H1 (cell line): ENCODE measurements at regions not wholly inside any gene's neighbourhood (a gene's known extent, or its start where the extent isn't known, plus 50 kb on each side); places are given as distances from the start of the nearest gene placed in this dataset.

Experiments
- CTCF ChIA-PET: fragments of 300-600 bp; sonication (Branson Sonifier 250); formaldehyde crosslinking; loops from one replicate; lab custom pipeline; 2021; ENCODE audit not compliant: partially characterized antibody; lab: Charles Lee
- POLR2A ChIA-PET: fragments of 300-600 bp; sonication (Branson Sonifier 250); formaldehyde crosslinking; loops from one replicate; lab custom pipeline; 2021; ENCODE audit warnings: inconsistent platforms; ENCODE audit not compliant: partially characterized antibody; lab: Charles Lee
- DNase-seq, 2 experiments: peaks; one replicate each; pipeline versions ENCODE4 v3.0.0 to v3.0.0-alpha.2; 2010 to 2022; ENCODE audit warnings: low spot score in 2 of 2, low read depth in 1 of 2, mixed read lengths in 1 of 2
- FAIRE-seq: peaks from 2 replicates; lab custom pipeline; 2011; peaks lifted over from hg19 to GRCh38; lab: Jason Lieb, UNC
- H2AFZ ChIP-seq: 2 replicates; pipeline ENCODE4 v1.8.1; 2012; ENCODE audit warnings: low read length, inconsistent platforms
- H2AK5ac ChIP-seq: 2 replicates; pipeline ENCODE4 v1.6.1; 2013; ENCODE audit warnings: low read depth, low read length
- H2BK120ac ChIP-seq: replicated peaks from 2 replicates; pipeline ENCODE3; 2013; ENCODE audit warnings: low read depth, low read length, inconsistent platforms
- H2BK12ac ChIP-seq: 2 replicates; pipeline ENCODE4 v1.6.1; 2013; ENCODE audit warnings: low read depth, low read length
- H2BK15ac ChIP-seq: 2 replicates; pipeline ENCODE4 v1.6.1; 2013; ENCODE audit warnings: low read length
- H2BK20ac ChIP-seq: 2 replicates; pipeline ENCODE4 v1.6.1; 2013; ENCODE audit warnings: low read length
- H2BK5ac ChIP-seq: 2 replicates; pipeline ENCODE4 v1.6.1; 2013; ENCODE audit warnings: low read depth, low read length
- H3K14ac ChIP-seq: 2 replicates; pipeline ENCODE4 v1.6.1; 2013; ENCODE audit warnings: inconsistent platforms; ENCODE audit not compliant: insufficient read length
- H3K18ac ChIP-seq: 2 replicates; pipeline ENCODE4 v1.6.1; 2013; ENCODE audit warnings: low read length; ENCODE audit errors: extremely low read depth
- H3K23ac ChIP-seq: 2 replicates; pipeline ENCODE4 v1.6.1; 2013; ENCODE audit warnings: inconsistent platforms; ENCODE audit not compliant: insufficient read length
- H3K23me2 ChIP-seq: 2 replicates; pipeline ENCODE4 v1.6.1; 2013; ENCODE audit warnings: low read depth, low read length
- H3K27ac ChIP-seq: 2 replicates; pipeline ENCODE4 v1.6.1; 2011; ENCODE audit warnings: low read depth, low read length, inconsistent platforms
- H3K27me3 ChIP-seq, 4 experiments: replicated peaks in 1 of 4; 1 replicate in 1 of 4; 2 replicates in 3 of 4; pipeline versions ENCODE4 v1.6.1 to v1.8.1; 2011 to 2013; ENCODE audit warnings: low read length in 3 of 4, mild to moderate bottlenecking in 3 of 4, inconsistent platforms in 2 of 4, mixed read lengths in 2 of 4, moderate library complexity in 1 of 4; ENCODE audit not compliant: control insufficient read depth in 3 of 4, insufficient read depth in 3 of 4; ENCODE audit errors: extremely low read depth in 1 of 4
- H3K36me3 ChIP-seq, 4 experiments: 2 replicates each; pipeline versions ENCODE4 v1.6.1 to v1.8.1; 2011 to 2013; ENCODE audit warnings: mild to moderate bottlenecking in 4 of 4, low read length in 3 of 4, moderate library complexity in 2 of 4, control low read depth in 1 of 4, inconsistent platforms in 1 of 4; ENCODE audit not compliant: insufficient read depth in 4 of 4, control insufficient read depth in 2 of 4
- H3K4ac ChIP-seq: replicated peaks from 2 replicates; pipeline ENCODE3; 2013; ENCODE audit warnings: low read length, low read depth, mixed read lengths, inconsistent platforms; ENCODE audit not compliant: insufficient read length
- H3K4me1 ChIP-seq, 4 experiments: replicated peaks in 1 of 4; 1 replicate in 1 of 4; 2 replicates in 3 of 4; pipeline versions ENCODE4 v1.6.1 to v1.8.1; 2011 to 2013; ENCODE audit warnings: low read length in 3 of 4, inconsistent platforms in 2 of 4, mixed read lengths in 1 of 4; ENCODE audit not compliant: insufficient read depth in 4 of 4, control insufficient read depth in 3 of 4
- H3K4me2 ChIP-seq, 2 experiments: 2 replicates each; pipeline versions ENCODE4 v1.6.1 to v1.8.1; 2011 to 2013; ENCODE audit warnings: low read depth in 2 of 2, low read length in 2 of 2, control low read depth in 1 of 2, inconsistent platforms in 1 of 2, mild to moderate bottlenecking in 1 of 2; ENCODE audit not compliant: insufficient read depth in 1 of 2
- H3K4me3 ChIP-seq, 4 experiments: fragments of 200-600, 300-600 bp in 1 of 4; sonication (generic), shearing (Covaris generic), sonication (Bioruptor Twin) in 1 of 4; 2 replicates each; pipeline versions ENCODE4 v1.5.1 to v1.8.1; 2011 to 2016; ENCODE audit warnings: low read length in 4 of 4, low read depth in 3 of 4, control low read depth in 2 of 4, inconsistent platforms in 2 of 4, mild to moderate bottlenecking in 2 of 4, mixed read lengths in 1 of 4, moderate library complexity in 1 of 4; ENCODE audit not compliant: insufficient read depth in 2 of 4; ENCODE audit errors: extremely low read depth in 1 of 4
- H3K56ac ChIP-seq: replicated peaks from 2 replicates; pipeline ENCODE3; 2013; ENCODE audit warnings: low read depth, mild to moderate bottlenecking, mixed read lengths, low read length, inconsistent platforms; ENCODE audit not compliant: insufficient read length
- H3K79me1 ChIP-seq: 2 replicates; pipeline ENCODE4 v1.6.1; 2013; ENCODE audit warnings: low read depth, low read length, control low read depth
- H3K79me2 ChIP-seq, 2 experiments: 2 replicates each; pipeline versions ENCODE4 v1.6.1 to v1.8.1; 2012 to 2013; ENCODE audit warnings: low read length in 2 of 2, mild to moderate bottlenecking in 2 of 2, inconsistent platforms in 1 of 2; ENCODE audit not compliant: insufficient read depth in 2 of 2, control insufficient read depth in 1 of 2
- H3K9ac ChIP-seq, 4 experiments: replicated peaks in 1 of 4; 1 replicate in 1 of 4; 2 replicates in 3 of 4; pipeline versions ENCODE4 v1.6.1 to v1.8.1; 2011 to 2013; ENCODE audit warnings: low read depth in 3 of 4, low read length in 3 of 4, control low read depth in 2 of 4, mild to moderate bottlenecking in 2 of 4, moderate library complexity in 2 of 4, inconsistent platforms in 1 of 4; ENCODE audit errors: extremely low read depth in 1 of 4
- H3K9me3 ChIP-seq, 2 experiments: 2 replicates each; pipeline versions ENCODE4 v1.6.1 to v1.8.1; 2012 to 2013; ENCODE audit warnings: mild to moderate bottlenecking in 2 of 2, moderate library complexity in 2 of 2, control low read depth in 1 of 2, inconsistent platforms in 1 of 2, low read depth in 1 of 2, low read length in 1 of 2, mixed read lengths in 1 of 2; ENCODE audit not compliant: insufficient read depth in 2 of 2
- H4K20me1 ChIP-seq, 2 experiments: replicated peaks in 1 of 2; 2 replicates each; pipeline versions ENCODE3 to v1.8.1; 2011 to 2013; ENCODE audit warnings: inconsistent platforms in 2 of 2, low read length in 2 of 2, mild to moderate bottlenecking in 1 of 2; ENCODE audit not compliant: insufficient read depth in 2 of 2, control insufficient read depth in 1 of 2
- H4K5ac ChIP-seq: 2 replicates; pipeline ENCODE4 v1.6.1; 2013; ENCODE audit warnings: low read length, low read depth, mixed read lengths, inconsistent platforms; ENCODE audit not compliant: insufficient read length
- H4K8ac ChIP-seq: 2 replicates; pipeline ENCODE4 v1.8.0; 2013; ENCODE audit warnings: mild to moderate bottlenecking, moderate library complexity, low read length, inconsistent platforms; ENCODE audit not compliant: insufficient read depth; ENCODE audit errors: extremely low read depth
- H4K91ac ChIP-seq: replicated peaks from 2 replicates; pipeline ENCODE3; 2013; ENCODE audit warnings: low read length, mixed read lengths, inconsistent platforms; ENCODE audit not compliant: insufficient read length
- ATF3 ChIP-seq: IDR thresholded peaks from 2 replicates; pipeline ENCODE4 v1.6.1; 2011; ENCODE audit warnings: low read depth, mild to moderate bottlenecking, low read length; ENCODE audit not compliant: insufficient read depth
- BCL11A ChIP-seq, 2 experiments: IDR thresholded peaks; one replicate each; pipeline ENCODE4 v1.6.1; 2011; ENCODE audit warnings: low read depth in 2 of 2, low read length in 2 of 2, mild to moderate bottlenecking in 2 of 2
- HDAC2 ChIP-seq, 2 experiments: fragments of 300-600 bp in 1 of 2; sonication (generic) in 1 of 2; IDR thresholded peaks; 2 replicates each; pipeline ENCODE4 v1.6.1; 2011 to 2012; ENCODE audit warnings: low read depth in 2 of 2, low read length in 2 of 2, mild to moderate bottlenecking in 2 of 2, moderate library complexity in 2 of 2, borderline replicate concordance in 1 of 2, inconsistent platforms in 1 of 2
- RXRA ChIP-seq: IDR thresholded peaks from 2 replicates; pipeline ENCODE4 v1.6.1; 2011; ENCODE audit warnings: low read depth, mild to moderate bottlenecking, low read length, moderate library complexity; ENCODE audit not compliant: insufficient read depth
- SIRT6 ChIP-seq: IDR thresholded peaks from one replicate; pipeline ENCODE4 v1.7.1; 2012; ENCODE audit warnings: low read length, inconsistent platforms
- SRF ChIP-seq: IDR thresholded peaks from 2 replicates; pipeline ENCODE4 v1.6.1; 2011; ENCODE audit warnings: mild to moderate bottlenecking, low read depth, low read length, moderate library complexity
- WGBS, 2 experiments: shearing (Covaris generic) in 1 of 2; methylation state at CpG; one replicate each; pipeline versions ENCODE4 v1.1.6 to v1.1.7; 2013 to 2015; ENCODE audit warnings: low lambda C conversion rate in 2 of 2, mixed read lengths in 2 of 2, inconsistent platforms in 1 of 2, low coverage in 1 of 2, missing lambda C conversion rate in 1 of 2; ENCODE audit not compliant: insufficient replicate concordance in 2 of 2, insufficient coverage in 1 of 2, insufficient read length in 1 of 2; ENCODE audit errors: extremely low coverage in 1 of 2, missing lambda C conversion rate in 1 of 2; 5-methylcytosine and 5-hydroxymethylcytosine counted together

GRCh38 chr2:30365201-30365600, 81.8 kb upstream of the LCLAT1 start:
- POLR2A ChIA-PET = no interaction called here
- no peak for FAIRE-seq
- Histone ChIP-seq H2BK20ac (no peak overlapping the region), H4K20me1 (no peaks in the 10 kb centered on the region), H3K4ac (no peak overlapping the region), H3K4me3 (no peak overlapping the region), H2AFZ (no peak overlapping the region), H2BK120ac (no peak overlapping the region), H4K5ac (no peak overlapping the region), H3K18ac (no peak overlapping the region), H3K27ac (no peak overlapping the region), H3K79me1 (no peaks in the 10 kb centered on the region), H3K36me3 (no peaks in the 10 kb centered on the region), H3K14ac (no peak overlapping the region), H3K4me2 (no peak overlapping the region), H2BK5ac (no peak overlapping the region), H3K27me3 (no peaks in the 10 kb centered on the region), H3K4me1 (no peaks in the 10 kb centered on the region), H2AK5ac (no peak overlapping the region; the same call in 1 of the 2 replicates), H3K56ac (no peak overlapping the region), H3K79me2 (no peaks in the 10 kb centered on the region), H3K9me3 (no peaks in the 10 kb centered on the region), H4K91ac (no peak overlapping the region), H4K8ac (no peak overlapping the region), H3K23me2 (no peaks in the 10 kb centered on the region), H2BK15ac (no peak overlapping the region; the same call in 1 of the 2 replicates), H3K9ac (no peak overlapping the region), H2BK12ac (no peak overlapping the region), H3K23ac (no peak overlapping the region)
- DNase-seq = no peak
- CTCF ChIA-PET = interaction anchor here (0.6 to 1.8 kb wide), 5 partner anchors 30 to 348 kb away, joined by 3 to 9 read pairs (median 4); no protein-coding TSS in a partner anchor
- TF ChIP-seq RXRA = no peak
- TF ChIP-seq HDAC2 (IDR thresholded peaks at IDR 0.05; ENCODE audit: borderline replicate concordance in 1 of 2, low read depth in 2 of 2, low read length in 2 of 2) = no peak
- TF ChIP-seq SRF = no peak
- TF ChIP-seq SIRT6 = no peak
- TF ChIP-seq ATF3 = no peak
- no peak for TF ChIP-seq BCL11A (IDR thresholded peaks at IDR 0.05; ENCODE audit: low read depth in 2 of 2, low read length in 2 of 2)
- 95% methylated on average over 10 of the region's 10 CpGs; no CpG with 5 or more reads in 1 of the 2 experiments for WGBS, 2 experiments
